ENCODE measurements at regions not wholly inside any gene's neighbourhood (a gene's known extent, or its start where the extent isn't known, plus 50 kb on each side); places are given as distances from the start of the nearest gene placed in this dataset.

DNA sequence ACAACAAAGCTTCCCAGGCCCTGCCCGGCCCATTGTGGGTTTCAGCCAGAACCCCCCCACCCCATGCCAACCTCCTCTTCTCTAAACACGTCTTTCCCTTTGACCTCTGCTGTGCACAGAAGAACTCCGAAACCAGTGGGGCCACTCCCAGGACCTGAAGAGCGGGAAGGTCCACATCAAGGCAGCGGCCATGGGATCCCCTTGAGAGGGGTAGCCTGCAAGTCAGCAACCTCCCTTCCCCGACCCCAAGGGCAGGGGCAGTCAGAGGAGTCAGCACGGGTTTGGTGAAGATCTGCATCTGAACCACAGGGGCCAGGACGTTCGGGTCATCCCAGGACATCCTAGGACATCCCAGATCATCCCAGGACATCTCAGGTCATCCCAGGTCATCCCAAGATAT, 379.9 kb upstream of the IRX4 start:
- Histone ChIP-seq H3K4me3 (replicated peaks in 1 of 3; ENCODE audit: insufficient read depth in 1 of 3, low read depth in 1 of 3, low read length in 3 of 3) (no peak overlapping the region), H3K36me3 (ENCODE audit: control insufficient read depth in 2 of 2, extremely low read depth in 1 of 2, insufficient read depth in 2 of 2, low read length in 2 of 2) (no peaks in the 10 kb centered on the region), H3K9ac (replicated peaks; ENCODE audit: extremely low read depth, insufficient read depth, low read length) (no peak overlapping the region), H3K4me2 (ENCODE audit: insufficient read depth, low read length) (no peak overlapping the region), H3K4me1 (ENCODE audit: control insufficient read depth, extremely low read depth, insufficient read depth, low read length) (no peaks in the 10 kb centered on the region), H3K9me1 (replicated peaks; ENCODE audit: control insufficient read depth, extremely low read depth, insufficient read depth, low read length) (no peaks in the 10 kb centered on the region), H2AFZ (ENCODE audit: low read depth, low read length) (no peak overlapping the region), H4K20me1 (replicated peaks; ENCODE audit: control insufficient read depth, extremely low read depth, insufficient read depth, low read length) (no peaks in the 10 kb centered on the region), H3K9me3 (replicated peaks; ENCODE audit: control insufficient read depth, insufficient read depth, low read length) (peaks cover 6% of the 10 kb centered on the region), H3K27ac (ENCODE audit: insufficient read depth, low read depth, low read length) (no peak overlapping the region), H3K79me2 (ENCODE audit: control insufficient read depth, insufficient read depth, low read length) (no peaks in the 10 kb centered on the region), H3K27me3 (ENCODE audit: control insufficient read depth in 2 of 2, insufficient read depth in 2 of 2, low read length in 2 of 2) (no peaks in the 10 kb centered on the region)
- TF ChIP-seq CTCF (IDR thresholded peaks at IDR 0.05; ENCODE audit: extremely low read depth in 1 of 2, insufficient read depth in 1 of 2, low read depth in 1 of 2, low read length in 2 of 2) (no peak), MYC (IDR thresholded peaks at IDR 0.05; ENCODE audit: low read depth, low read length) (no peak), GATA2 (IDR thresholded peaks at IDR 0.05; ENCODE audit: insufficient read depth, insufficient read length, low read depth, low read length) (no peak), JUN (IDR thresholded peaks at IDR 0.05; ENCODE audit: borderline replicate concordance, insufficient read depth, insufficient read length, low read depth) (no peak), POLR2AphosphoS5 (IDR thresholded peaks at IDR 0.05; ENCODE audit: insufficient read depth, low read depth, low read length) (no peak), POLR2A (IDR thresholded peaks at IDR 0.05; ENCODE audit: low read depth, low read length) (no peak), EZH2 (IDR thresholded peaks at IDR 0.05; ENCODE audit: borderline replicate concordance, low read depth, low read length, severe bottlenecking) (no peak), FOS (IDR thresholded peaks at IDR 0.05; ENCODE audit: borderline replicate concordance, insufficient read depth, low read length) (no peak)
- TF ChIP-seq, protein P1, sequence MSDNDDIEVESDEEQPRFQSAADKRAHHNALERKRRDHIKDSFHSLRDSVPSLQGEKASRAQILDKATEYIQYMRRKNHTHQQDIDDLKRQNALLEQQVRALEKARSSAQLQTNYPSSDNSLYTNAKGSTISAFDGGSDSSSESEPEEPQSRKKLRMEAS (IDR thresholded peaks at IDR 0.05; ENCODE audit: insufficient read depth, insufficient read length), result no peak
- FAIRE-seq (no peak), DNase-seq (ENCODE audit: low read depth, low spot score) (no peak)
- dilution Hi-C loops (cut with MboI; ENCODE audit: extremely low pct_ligation_motif_present, low sequenced_read_pairs), result no loop called here
- ChIA-PET CTCF (no interaction called here), POLR2A (no interaction called here)
- intact Hi-C loops (cut with micrococcal nuclease), result no loop called here
- BruUV-seq (replicated peaks), result no TSS peak

Data from endothelial cell of umbilical vein (primary cell).